MCF 10A (cell line): ENCODE measurements at regions not wholly inside any gene's neighbourhood (a gene's known extent, or its start where the extent isn't known, plus 50 kb on each side); places are given as distances from the start of the nearest gene placed in this dataset.
A peak's percentile ranks its signal among the peaks of the same experiment; 100 is the strongest.
"Not testable (repeated sequence)": the region's sequence is repeated elsewhere in the genome, so short reads cannot be mapped to it uniquely, and the experiment has no call there.

Experiments used
- BruUV-seq: library from RNA; stranded (reverse); fragments of 400-500 nt; replicated peaks from 2 replicates; lab custom pipeline; 2021; lab: Mats Ljungman, UMichigan
- CTCF ChIA-PET: fragments of 300-600 bp; sonication (Branson Sonifier 250); formaldehyde crosslinking; extraction: SDS; loops from one replicate; lab custom pipeline; 2021; ENCODE audit warnings: antibody characterized with exemption, inconsistent platforms; lab: Yijun Ruan, JAX
- POLR2A ChIA-PET: fragments of 300-600, 350-650 bp; sonication (Branson Sonifier 250); formaldehyde crosslinking; extraction: SDS; loops from one replicate; lab custom pipeline; 2020; ENCODE audit warnings: antibody characterized with exemption, inconsistent platforms; lab: Yijun Ruan, JAX
- DNase-seq: peaks from one replicate; pipeline ENCODE4 v3.0.0-alpha.2; 2018; ENCODE audit not compliant: unreplicated experiment
- H3K27ac Mint-ChIP-seq: one replicate; pipeline ENCODE4 v1.8.0; 2022; ENCODE audit warnings: mild to moderate bottlenecking, low read depth, mixed read lengths; ENCODE audit not compliant: unreplicated experiment
- H3K27me3 Mint-ChIP-seq: one replicate; pipeline ENCODE4 v1.8.0; 2022; ENCODE audit warnings: mixed read lengths; ENCODE audit not compliant: insufficient read depth, unreplicated experiment
- H3K36me3 Mint-ChIP-seq: one replicate; pipeline ENCODE4 v1.8.0; 2022; ENCODE audit warnings: mild to moderate bottlenecking, moderate library complexity, mixed read lengths; ENCODE audit not compliant: insufficient read depth, unreplicated experiment
- H3K4me1 Mint-ChIP-seq: one replicate; pipeline ENCODE4 v1.8.0; 2022; ENCODE audit warnings: mixed read lengths; ENCODE audit not compliant: insufficient read depth, unreplicated experiment
- H3K4me3 Mint-ChIP-seq: one replicate; pipeline ENCODE4 v1.8.0; 2022; ENCODE audit warnings: mild to moderate bottlenecking, moderate library complexity, mixed read lengths; ENCODE audit not compliant: unreplicated experiment
- H3K9me3 Mint-ChIP-seq: one replicate; pipeline ENCODE4 v1.8.0; 2022; ENCODE audit warnings: mixed read lengths; ENCODE audit not compliant: unreplicated experiment
- CTCF ChIP-seq: fragments of 200-600 bp; IDR thresholded peaks from one replicate; pipeline ENCODE4 v1.8.0; 2022; ENCODE audit warnings: antibody characterized with exemption, mild to moderate bottlenecking; ENCODE audit not compliant: unreplicated experiment
- intact Hi-C: fragments of 100-400 bp; cut with micrococcal nuclease; formaldehyde crosslinking; loops from 2 replicates; pipeline ENCODE4 v1.14.1; 2022

DNA sequence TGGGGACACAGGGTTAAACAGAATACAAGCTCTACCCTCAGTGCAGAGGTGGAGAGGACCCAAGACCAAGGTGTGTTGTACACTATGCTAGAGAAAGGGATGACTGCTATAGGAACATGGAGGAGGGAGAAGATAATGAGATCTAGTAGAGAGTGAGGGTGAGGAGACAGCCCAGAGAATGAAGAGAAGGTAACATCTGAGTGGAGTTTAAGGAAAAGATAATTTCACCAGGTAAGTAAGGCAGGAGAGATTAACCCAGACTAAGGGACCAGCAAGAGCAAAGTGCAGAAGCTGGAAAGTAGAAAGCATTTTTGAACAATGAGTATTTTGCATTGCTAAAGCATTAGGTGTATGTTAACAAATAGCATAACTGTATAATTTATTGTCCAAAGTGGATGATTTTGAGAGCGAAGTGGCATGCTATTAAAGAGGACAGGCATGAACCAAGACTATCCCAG lies 128.8 kb downstream of the RASSF10 start:
- H3K4me1 Mint-ChIP-seq: peaks cover 18% of the 10 kb centered on the region
- no peaks in the 10 kb centered on the region for H3K27me3 Mint-ChIP-seq
- DNase-seq: peak; percentile 42
- H3K4me3 Mint-ChIP-seq: no peak overlapping the region
- no TSS peak for BruUV-seq
- TF ChIP-seq CTCF: no peak
- POLR2A ChIA-PET: interaction anchor here (0.7 to 1.1 kb wide), 2 partner anchors 9 to 180 kb away, joined by 3 read pairs; no protein-coding TSS in a partner anchor
- no peaks in the 10 kb centered on the region for H3K9me3 Mint-ChIP-seq
- CTCF ChIA-PET: interaction anchor here (0.5 to 1.0 kb wide), 6 partner anchors 12 to 851 kb away, joined by 3 to 7 read pairs (median 3); no protein-coding TSS in a partner anchor
- no peaks in the 10 kb centered on the region for H3K36me3 Mint-ChIP-seq
- H3K27ac Mint-ChIP-seq: no peak overlapping the region
- intact Hi-C loops: no loop called here

- H3K36me3 Mint-ChIP-seq, H3K27ac Mint-ChIP-seq, DNase-seq, H3K4me3 Mint-ChIP-seq, intact Hi-C loops, H3K27me3 Mint-ChIP-seq, BruUV-seq, H3K9me3 Mint-ChIP-seq, CTCF ChIA-PET: not testable (repeated sequence)
- peaks cover 18% of the 10 kb centered on the region for H3K4me1 Mint-ChIP-seq
- POLR2A ChIA-PET: interaction anchor here (1.1 kb wide), 1 partner anchor 8 kb away, joined by 3 read pairs; no protein-coding TSS in a partner anchor
These were observed 130.0 kb downstream of the RASSF10 start for GRCh38 chr11:13139085-13139484.

GRCh38 chr11:13140028-13140870 lies 131.1 kb downstream of the RASSF10 start:
- POLR2A ChIA-PET: no interaction called here
- DNase-seq: no peak
- CTCF ChIA-PET: interaction anchor here (0.6 to 1.4 kb wide), 5 partner anchors 13 to 810 kb away, joined by 3 to 5 read pairs (median 3); no protein-coding TSS in a partner anchor
- no peak overlapping the region for H3K27ac Mint-ChIP-seq
- BruUV-seq: no TSS peak
- no peak overlapping the region for H3K4me3 Mint-ChIP-seq
- no peaks in the 10 kb centered on the region for H3K27me3 Mint-ChIP-seq
- no peaks in the 10 kb centered on the region for H3K36me3 Mint-ChIP-seq
- intact Hi-C loops: no loop called here
- TF ChIP-seq CTCF: no peak
- H3K9me3 Mint-ChIP-seq: no peaks in the 10 kb centered on the region
- H3K4me1 Mint-ChIP-seq: peaks cover 18% of the 10 kb centered on the region

DNA sequence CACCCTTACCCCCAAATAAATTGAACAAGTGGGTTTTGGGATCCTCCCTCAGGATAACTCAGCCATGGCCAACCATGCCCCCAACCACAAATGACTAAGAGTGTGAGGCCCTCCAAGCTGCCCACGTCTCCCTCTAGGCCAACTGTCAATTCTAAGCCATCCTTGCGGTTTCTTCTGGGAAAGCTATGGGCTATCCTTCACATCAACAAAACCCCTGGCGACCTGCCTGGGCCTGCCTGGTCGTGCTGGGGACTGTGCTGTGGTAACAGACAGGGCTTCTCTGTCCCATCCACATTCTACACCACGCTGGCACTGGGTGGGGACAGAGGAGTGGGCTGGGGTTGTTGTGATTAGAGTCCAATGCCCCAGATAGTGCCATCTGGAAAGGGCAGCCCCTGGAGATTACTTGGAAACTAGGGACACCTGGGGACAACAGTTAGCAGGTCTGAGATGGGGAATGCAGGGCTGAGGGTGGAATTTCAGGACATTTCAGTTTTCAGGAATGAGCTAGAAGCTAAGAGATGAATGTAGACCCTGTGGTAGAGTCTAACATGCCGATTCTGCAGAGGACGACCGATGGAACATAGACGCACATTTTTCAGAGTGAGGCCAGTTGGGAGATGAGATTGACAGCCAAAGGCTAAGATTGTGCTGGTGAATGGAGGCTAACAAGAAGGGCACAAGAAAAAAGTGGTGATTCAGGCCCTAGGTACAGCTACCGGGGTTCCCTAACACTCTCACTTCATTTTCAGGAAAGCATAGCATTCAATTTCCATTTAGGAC lies 131.9 kb downstream of the RASSF10 start:
- ChIA-PET CTCF (interaction anchor here (0.7 to 1.4 kb wide), 5 partner anchors 11 to 810 kb away, joined by 3 to 7 read pairs (median 4); no protein-coding TSS in a partner anchor), POLR2A (interaction anchor here (0.7 kb wide), 1 partner anchor 28 kb away, joined by 3 read pairs; no protein-coding TSS in a partner anchor)
- no peaks in the 10 kb centered on the region for H3K9me3 Mint-ChIP-seq
- no peak overlapping the region for H3K4me3 Mint-ChIP-seq
- no peaks in the 10 kb centered on the region for H3K27me3 Mint-ChIP-seq
- no peak overlapping the region for H3K27ac Mint-ChIP-seq
- H3K4me1 Mint-ChIP-seq: peaks cover 18% of the 10 kb centered on the region
- BruUV-seq: no TSS peak
- DNase-seq: peak; percentile 68
- no peak for TF ChIP-seq CTCF
- H3K36me3 Mint-ChIP-seq: no peaks in the 10 kb centered on the region
- intact Hi-C loops: no loop called here
